SK-N-MC (cell line): ENCODE measurements at regions not wholly inside any gene's neighbourhood (a gene's known extent, or its start where the extent isn't known, plus 50 kb on each side); places are given as distances from the start of the nearest gene placed in this dataset.

Experiments used
- EZH2 ChIP-seq: fragments of 200-600 bp; sonication (generic); IDR thresholded peaks from one replicate; pipeline ENCODE4 v1.6.1; 2017; ENCODE audit warnings: antibody characterized with exemption
- FOXP2 ChIP-seq: optimal IDR thresholded peaks from 2 replicates; pipeline ENCODE3; 2011; ENCODE audit warnings: mild to moderate bottlenecking, moderate library complexity; ENCODE audit not compliant: insufficient read depth; ENCODE audit errors: extremely low read length, control extremely low read depth

DNA sequence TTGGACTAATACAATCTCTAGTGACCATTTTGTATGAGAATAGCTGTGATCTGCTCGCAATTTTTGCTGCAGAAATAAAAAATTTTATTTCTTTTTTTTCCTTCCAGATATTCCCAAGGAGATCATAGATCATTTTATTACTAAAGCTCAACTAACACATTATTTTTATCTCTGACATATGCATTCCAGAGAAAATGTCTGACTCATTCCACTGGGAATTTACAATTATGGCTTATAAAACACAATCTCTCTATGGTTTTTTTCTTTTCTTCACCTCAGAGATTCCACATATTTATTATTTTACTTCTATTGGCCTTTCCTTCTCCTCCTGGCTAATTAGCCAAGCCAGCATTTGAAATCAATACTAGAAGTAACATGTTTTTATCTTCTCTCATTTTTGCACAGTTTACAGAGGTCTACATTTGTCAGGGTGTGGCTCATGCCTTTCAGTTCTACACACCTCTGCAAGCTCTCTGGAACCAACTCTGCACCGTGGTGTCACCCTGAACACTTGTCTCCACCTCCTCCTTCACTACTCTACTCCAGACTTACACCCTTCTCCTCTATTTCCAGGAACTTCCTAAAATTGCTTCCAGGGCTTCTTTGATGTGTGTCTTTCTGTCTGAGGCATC lies 59.8 kb upstream of the GPM6A start:
- TF ChIP-seq EZH2 (no peak), FOXP2 (no peak)
